ENCODE measurements at regions not wholly inside any gene's neighbourhood (a gene's known extent, or its start where the extent isn't known, plus 50 kb on each side); places are given as distances from the start of the nearest gene placed in this dataset.
"Not testable (repeated sequence)": the region's sequence is repeated elsewhere in the genome, so short reads cannot be mapped to it uniquely, and the experiment has no call there.

GRCh38 chr6:151179321-151179720 lies 60.4 kb upstream of the AKAP12 start:
- no peak overlapping the region for H3K4me3 ChIP-seq (ENCODE audit: low read depth, low read length)
- no peak for TF ChIP-seq MAX (IDR thresholded peaks at IDR 0.05; ENCODE audit: low read depth, low read length)
- TF ChIP-seq MYC (IDR thresholded peaks at IDR 0.05; ENCODE audit: low read depth, low read length) = no peak
- no peak for TF ChIP-seq CTCF (IDR thresholded peaks at IDR 0.05; ENCODE audit: low read depth, low read length)
- no peak for TF ChIP-seq POLR2A (IDR thresholded peaks at IDR 0.05; ENCODE audit: extremely low read depth, insufficient read length)
- DNase-seq (ENCODE audit: low read depth) = no peak

- H3K4me3 ChIP-seq (ENCODE audit: low read depth, low read length) = no peak overlapping the region
- no peak for TF ChIP-seq CTCF (IDR thresholded peaks at IDR 0.05; ENCODE audit: low read depth, low read length)
- TF ChIP-seq MYC (IDR thresholded peaks at IDR 0.05; ENCODE audit: low read depth, low read length) = no peak
- no peak for TF ChIP-seq MAX (IDR thresholded peaks at IDR 0.05; ENCODE audit: low read depth, low read length)
- TF ChIP-seq POLR2A (IDR thresholded peaks at IDR 0.05; ENCODE audit: extremely low read depth, insufficient read length) = no peak
- peak; percentile 50 for DNase-seq (ENCODE audit: low read depth)
Measured at GRCh38 chr6:151180330-151181048, 59.3 kb upstream of the AKAP12 start.

- DNase-seq (ENCODE audit: low read depth) = no peak
- no peak overlapping the region for H3K4me3 ChIP-seq (ENCODE audit: low read depth, low read length)
- TF ChIP-seq POLR2A (IDR thresholded peaks at IDR 0.05; ENCODE audit: extremely low read depth, insufficient read length) (no peak), CTCF (IDR thresholded peaks at IDR 0.05; ENCODE audit: low read depth, low read length) (no peak), MAX (IDR thresholded peaks at IDR 0.05; ENCODE audit: low read depth, low read length) (no peak), MYC (IDR thresholded peaks at IDR 0.05; ENCODE audit: low read depth, low read length) (no peak)
Measured at GRCh38 chr6:151181706-151182363, 57.9 kb upstream of the AKAP12 start.

- not testable (repeated sequence) for DNase-seq (ENCODE audit: low read depth); H3K4me3 ChIP-seq (ENCODE audit: low read depth, low read length)
Measured at GRCh38 chr6:151182958-151183357, 56.8 kb upstream of the AKAP12 start.

- no peak for TF ChIP-seq MAX (IDR thresholded peaks at IDR 0.05; ENCODE audit: low read depth, low read length)
- no peak for TF ChIP-seq MYC (IDR thresholded peaks at IDR 0.05; ENCODE audit: low read depth, low read length)
- H3K4me3 ChIP-seq (ENCODE audit: low read depth, low read length) = no peak overlapping the region
- DNase-seq (ENCODE audit: low read depth) = no peak
Measured at GRCh38 chr6:151185148-151185547, 54.6 kb upstream of the AKAP12 start.

GRCh38 chr6:151186306-151186705 lies 53.5 kb upstream of the AKAP12 start:
- TF ChIP-seq MAX (IDR thresholded peaks at IDR 0.05; ENCODE audit: low read depth, low read length) (no peak), CTCF (IDR thresholded peaks at IDR 0.05; ENCODE audit: low read depth, low read length) (no peak), POLR2A (IDR thresholded peaks at IDR 0.05; ENCODE audit: extremely low read depth, insufficient read length) (no peak), MYC (IDR thresholded peaks at IDR 0.05; ENCODE audit: low read depth, low read length) (no peak)
- DNase-seq (ENCODE audit: low read depth) = no peak
- H3K4me3 ChIP-seq (ENCODE audit: low read depth, low read length) = no peak overlapping the region
